Motor neuron (in vitro differentiated cells): ENCODE measurements at regions not wholly inside any gene's neighbourhood (a gene's known extent, or its start where the extent isn't known, plus 50 kb on each side); places are given as distances from the start of the nearest gene placed in this dataset.

Experiments used
- ATAC-seq, 8 experiments: fragments of 200-7000 bp; cut with Tn5 transposase; replicated peaks in 6 of 8; 2 replicates each; pipeline ENCODE4 v1.8.0; 2021; ENCODE audit warnings: mild to moderate bottlenecking in 8 of 8, moderate library complexity in 8 of 8
- H3K27ac ChIP-seq, 2 donors: fragments of 250-450 bp; sonication (Bioruptor Pico); 2 replicates each; pipeline ENCODE4 v1.9.0; 2021; ENCODE audit warnings: antibody characterized with exemption in 2 of 2, mild to moderate bottlenecking in 2 of 2, moderate library complexity in 1 of 2
- H3K4me1 ChIP-seq, 2 donors: fragments of 250-450 bp; sonication (Bioruptor Pico); replicated peaks in 1 of 2; 2 replicates each; pipeline ENCODE4 v1.6.1; 2021; ENCODE audit warnings: antibody characterized with exemption in 2 of 2, mild to moderate bottlenecking in 2 of 2, moderate library complexity in 1 of 2
- H3K4me3 ChIP-seq, 5 donors: fragments of 250-450 bp; sonication (Bioruptor Pico); 2 replicates each; pipeline ENCODE4 v1.9.0; 2021; ENCODE audit warnings: antibody characterized with exemption in 5 of 5, mild to moderate bottlenecking in 5 of 5, moderate library complexity in 4 of 5
- WGBS, 10 experiments: fragments of 450-650 bp; shearing (Covaris generic); methylation state at CpG; one replicate each; pipeline ENCODE4 v1.0.0; 2022; 5-methylcytosine and 5-hydroxymethylcytosine counted together
- in situ Hi-C, 9 experiments: fragments of 400-800 bp; cut with MboI; loops; one replicate each; pipeline ENCODE4 v1.15.0; 2021; ENCODE audit warnings: low sequenced_read_pairs in 9 of 9, low pct_unique_long_range_greater_than_20kb in 2 of 9; ENCODE audit not compliant: unreplicated experiment in 9 of 9

- Histone ChIP-seq H3K4me3 (no peak overlapping the region), H3K27ac (no peak overlapping the region), H3K4me1 (no peaks in the 10 kb centered on the region)
- in situ Hi-C loops, result no loop called here
- no peak for ATAC-seq
- 0 to 86% (median 50%) methylated on average over 1 of the region's 1 CpG; no CpG with 5 or more reads in 3 of the 10 experiments for WGBS, 10 experiments
Observed at GRCh38 chr2:208620487-208620978, 213.9 kb downstream of the PTH2R start.

GRCh38 chr2:208627110-208627884 lies 220.7 kb downstream of the PTH2R start:
- no peak overlapping the region for H3K4me3 ChIP-seq
- in situ Hi-C loops, result no loop called here
- ATAC-seq, result no peak
- H3K4me1 ChIP-seq, result no peaks in the 10 kb centered on the region
- 0 to 100% (median 65%) methylated on average over 1 to 2 of the region's 2 CpGs for WGBS, 10 experiments
- H3K27ac ChIP-seq, result no peak overlapping the region

GRCh38 chr2:208627916-208628315 lies 221.3 kb downstream of the PTH2R start:
- in situ Hi-C loops, result no loop called here
- Histone ChIP-seq H3K4me3 (no peak overlapping the region), H3K4me1 (no peaks in the 10 kb centered on the region), H3K27ac (no peak overlapping the region)
- WGBS, 10 experiments, result 0 to 100% (median 22%) methylated on average over 1 to 2 of the region's 2 CpGs; no CpG with 5 or more reads in 1 of the 10 experiments
- no peak for ATAC-seq

GRCh38 chr2:208638059-208638458 lies 231.5 kb downstream of the PTH2R start:
- Histone ChIP-seq H3K4me3 (no peak overlapping the region), H3K4me1 (no peaks in the 10 kb centered on the region), H3K27ac (no peak overlapping the region)
- ATAC-seq, result peak in 1 of 8 experiments; percentile 17
- in situ Hi-C loops, result no loop called here

GRCh38 chr2:208642125-208642779 lies 235.7 kb downstream of the PTH2R start:
- H3K4me3 ChIP-seq, result no peak overlapping the region
- ATAC-seq, result no peak
- in situ Hi-C loops, result no loop called here
- no peak overlapping the region for H3K27ac ChIP-seq
- no peaks in the 10 kb centered on the region for H3K4me1 ChIP-seq
- WGBS, 10 experiments, result 0 to 71% (median 20%) methylated on average over 1 to 2 of the region's 2 CpGs; no CpG with 5 or more reads in 1 of the 10 experiments

GRCh38 chr2:208643145-208643544 lies 236.6 kb downstream of the PTH2R start:
- H3K4me1 ChIP-seq, result no peaks in the 10 kb centered on the region
- ATAC-seq, result no peak
- no peak overlapping the region for H3K4me3 ChIP-seq
- no peak overlapping the region for H3K27ac ChIP-seq
- 0 to 100% (median 84%) methylated on average over 1 of the region's 1 CpG; no CpG with 5 or more reads in 2 of the 10 experiments for WGBS, 10 experiments
- in situ Hi-C loops, result no loop called here

GRCh38 chr2:208645226-208645625 lies 238.6 kb downstream of the PTH2R start:
- in situ Hi-C loops, result no loop called here
- Histone ChIP-seq H3K4me1 (no peaks in the 10 kb centered on the region), H3K27ac (no peak overlapping the region), H3K4me3 (no peak overlapping the region)
- ATAC-seq, result no peak
- 0 to 100% (median 91%) methylated on average over 1 of the region's 1 CpG; no CpG with 5 or more reads in 3 of the 10 experiments for WGBS, 10 experiments

GRCh38 chr2:208648368-208648767 lies 241.8 kb downstream of the PTH2R start:
- in situ Hi-C loops, result no loop called here
- ATAC-seq, result peak in 1 of 8 experiments; percentile 49
- Histone ChIP-seq H3K4me1 (no peaks in the 10 kb centered on the region), H3K4me3 (no peak overlapping the region), H3K27ac (no peak overlapping the region)
- 0 to 100% (median 90%) methylated on average over 2 to 4 of the region's 4 CpGs; no CpG with 5 or more reads in 1 of the 10 experiments for WGBS, 10 experiments

GRCh38 chr2:208653383-208653782 lies 246.8 kb downstream of the PTH2R start:
- WGBS, 10 experiments, result 0 to 100% (median 96%) methylated on average over 2 to 3 of the region's 3 CpGs; no CpG with 5 or more reads in 1 of the 10 experiments
- in situ Hi-C loops, result no loop called here
- no peak for ATAC-seq
- Histone ChIP-seq H3K4me3 (no peak overlapping the region), H3K4me1 (no peaks in the 10 kb centered on the region), H3K27ac (no peak overlapping the region)

- no peak overlapping the region for H3K27ac ChIP-seq
- in situ Hi-C loops, result no loop called here
- ATAC-seq, result no peak
- no peaks in the 10 kb centered on the region for H3K4me1 ChIP-seq
- H3K4me3 ChIP-seq, result no peak overlapping the region
Observed at GRCh38 chr2:208654056-208654455, 247.5 kb downstream of the PTH2R start.

GRCh38 chr2:208657468-208657867 lies 250.9 kb downstream of the PTH2R start:
- WGBS, 10 experiments, result 0 to 100% (median 75%) methylated on average over 1 of the region's 1 CpG; no CpG with 5 or more reads in 3 of the 10 experiments
- peak in 1 of 8 experiments; percentile 56 for ATAC-seq

GRCh38 chr2:208669394-208669793 lies 262.8 kb downstream of the PTH2R start:
- H3K4me1 ChIP-seq, result peaks cover 14 to 19% of the 10 kb centered on the region in 2 donors
- no peak overlapping the region for H3K27ac ChIP-seq
- in situ Hi-C loops, result no loop called here
- no peak for ATAC-seq
- no peak overlapping the region for H3K4me3 ChIP-seq
- WGBS, 10 experiments, result 13 to 100% (median 88%) methylated on average over 1 to 2 of the region's 2 CpGs; no CpG with 5 or more reads in 1 of the 10 experiments

More at GRCh38 chr2:208657468-208657867, 250.9 kb downstream of the PTH2R start:
- H3K4me1 ChIP-seq, result no peaks in the 10 kb centered on the region
- in situ Hi-C loops, result no loop called here
- no peak overlapping the region for H3K27ac ChIP-seq
- H3K4me3 ChIP-seq, result no peak overlapping the region

- Histone ChIP-seq H3K27ac (no peak overlapping the region), H3K4me3 (no peak overlapping the region), H3K4me1 (peaks cover 14 to 19% of the 10 kb centered on the region in 2 donors)
- ATAC-seq, result peak in 5 of 8 experiments; percentile 85 to 95 (median 94)
- 0% methylated on average over 1 of the region's 1 CpG; no CpG with 5 or more reads in 2 of the 10 experiments for WGBS, 10 experiments
- in situ Hi-C loops, result no loop called here
Observed at GRCh38 chr2:208671284-208671683, 264.7 kb downstream of the PTH2R start.
